ENCODE measurements at regions not wholly inside any gene's neighbourhood (a gene's known extent, or its start where the extent isn't known, plus 50 kb on each side); places are given as distances from the start of the nearest gene placed in this dataset.

GRCh38 chr7:136079066-136079465 lies 101.9 kb upstream of the MTPN start:
- no peaks in the 10 kb centered on the region for H3K27me3 ChIP-seq
- no peaks in the 10 kb centered on the region for H3K4me1 ChIP-seq (ENCODE audit: insufficient read depth)
- no peaks in the 10 kb centered on the region for H4K20me1 ChIP-seq (ENCODE audit: insufficient read depth, poor library complexity, severe bottlenecking)
- no peak overlapping the region for H2AFZ ChIP-seq
- no peak for DNase-seq (ENCODE audit: low spot score)
- H3K9me2 ChIP-seq (replicated peaks; ENCODE audit: insufficient read depth): no peaks in the 10 kb centered on the region
- TF ChIP-seq EZH2 (IDR thresholded peaks at IDR 0.05; ENCODE audit: borderline replicate concordance) (no peak), EZH2phosphoT487 (IDR thresholded peaks at IDR 0.05; ENCODE audit: low read depth, severe bottlenecking, unreplicated experiment) (no peak), CTCF (IDR thresholded peaks at IDR 0.05; ENCODE audit: poor library complexity) (no peak)
- no peaks in the 10 kb centered on the region for H3K9me3 ChIP-seq (ENCODE audit: low read depth)
- H3K4me3 ChIP-seq: no peak overlapping the region
- 81% methylated on average over 1 of the region's 1 CpG for WGBS (ENCODE audit: low lambda C conversion rate, missing lambda C conversion rate)
- no peak overlapping the region for H3K27ac ChIP-seq
- H3K36me3 ChIP-seq (replicated peaks; ENCODE audit: insufficient read depth, low read depth): no peaks in the 10 kb centered on the region
- H3K4me2 ChIP-seq: no peak overlapping the region
- no peaks in the 10 kb centered on the region for H3K79me2 ChIP-seq

- H3K4me1 ChIP-seq (ENCODE audit: insufficient read depth): no peaks in the 10 kb centered on the region
- H3K9me2 ChIP-seq (replicated peaks; ENCODE audit: insufficient read depth): no peaks in the 10 kb centered on the region
- no peaks in the 10 kb centered on the region for H3K79me2 ChIP-seq
- WGBS (ENCODE audit: low lambda C conversion rate, missing lambda C conversion rate): 72% methylated on average over 4 of the region's 4 CpGs
- TF ChIP-seq EZH2phosphoT487 (IDR thresholded peaks at IDR 0.05; ENCODE audit: low read depth, severe bottlenecking, unreplicated experiment): no peak
- no peak for TF ChIP-seq EZH2 (IDR thresholded peaks at IDR 0.05; ENCODE audit: borderline replicate concordance)
- no peak for TF ChIP-seq CTCF (IDR thresholded peaks at IDR 0.05; ENCODE audit: poor library complexity)
- DNase-seq (ENCODE audit: low spot score): no peak
- no peaks in the 10 kb centered on the region for H3K36me3 ChIP-seq (replicated peaks; ENCODE audit: insufficient read depth, low read depth)
- no peak overlapping the region for H3K4me3 ChIP-seq
- H2AFZ ChIP-seq: no peak overlapping the region
- no peak overlapping the region for H3K4me2 ChIP-seq
- no peaks in the 10 kb centered on the region for H3K9me3 ChIP-seq (ENCODE audit: low read depth)
- no peaks in the 10 kb centered on the region for H3K27me3 ChIP-seq
- no peaks in the 10 kb centered on the region for H4K20me1 ChIP-seq (ENCODE audit: insufficient read depth, poor library complexity, severe bottlenecking)
- no peak overlapping the region for H3K27ac ChIP-seq
These were observed 101.5 kb upstream of the MTPN start for GRCh38 chr7:136078630-136079029.

- Histone ChIP-seq H3K27ac (no peak overlapping the region), H3K27me3 (no peaks in the 10 kb centered on the region), H3K9me3 (ENCODE audit: low read depth) (no peaks in the 10 kb centered on the region), H3K4me1 (ENCODE audit: insufficient read depth) (no peaks in the 10 kb centered on the region), H3K4me2 (no peak overlapping the region), H3K4me3 (no peak overlapping the region), H3K79me2 (no peaks in the 10 kb centered on the region), H3K9me2 (replicated peaks; ENCODE audit: insufficient read depth) (no peaks in the 10 kb centered on the region), H2AFZ (no peak overlapping the region), H4K20me1 (ENCODE audit: insufficient read depth, poor library complexity, severe bottlenecking) (no peaks in the 10 kb centered on the region), H3K36me3 (replicated peaks; ENCODE audit: insufficient read depth, low read depth) (no peaks in the 10 kb centered on the region)
- no peak for TF ChIP-seq CTCF (IDR thresholded peaks at IDR 0.05; ENCODE audit: poor library complexity)
- no peak for TF ChIP-seq EZH2phosphoT487 (IDR thresholded peaks at IDR 0.05; ENCODE audit: low read depth, severe bottlenecking, unreplicated experiment)
- TF ChIP-seq EZH2 (IDR thresholded peaks at IDR 0.05; ENCODE audit: borderline replicate concordance): no peak
- no peak for DNase-seq (ENCODE audit: low spot score)
- WGBS (ENCODE audit: low lambda C conversion rate, missing lambda C conversion rate): 89% methylated on average over 2 of the region's 2 CpGs
These were observed 99.8 kb upstream of the MTPN start for GRCh38 chr7:136076954-136077353.

- TF ChIP-seq CTCF (IDR thresholded peaks at IDR 0.05; ENCODE audit: poor library complexity) (no peak), EZH2 (IDR thresholded peaks at IDR 0.05; ENCODE audit: borderline replicate concordance) (no peak), EZH2phosphoT487 (IDR thresholded peaks at IDR 0.05; ENCODE audit: low read depth, severe bottlenecking, unreplicated experiment) (no peak)
- H3K27ac ChIP-seq: no peak overlapping the region
- H3K36me3 ChIP-seq (replicated peaks; ENCODE audit: insufficient read depth, low read depth): no peaks in the 10 kb centered on the region
- H3K4me1 ChIP-seq (ENCODE audit: insufficient read depth): no peaks in the 10 kb centered on the region
- no peaks in the 10 kb centered on the region for H3K9me2 ChIP-seq (replicated peaks; ENCODE audit: insufficient read depth)
- no peak overlapping the region for H2AFZ ChIP-seq
- H3K79me2 ChIP-seq: no peaks in the 10 kb centered on the region
- no peaks in the 10 kb centered on the region for H4K20me1 ChIP-seq (ENCODE audit: insufficient read depth, poor library complexity, severe bottlenecking)
- no peaks in the 10 kb centered on the region for H3K27me3 ChIP-seq
- no peak for DNase-seq (ENCODE audit: low spot score)
- WGBS (ENCODE audit: low lambda C conversion rate, missing lambda C conversion rate): 38% methylated on average over 2 of the region's 2 CpGs
- no peak overlapping the region for H3K4me3 ChIP-seq
- no peaks in the 10 kb centered on the region for H3K9me3 ChIP-seq (ENCODE audit: low read depth)
- no peak overlapping the region for H3K4me2 ChIP-seq
These were observed 97.7 kb upstream of the MTPN start for GRCh38 chr7:136074843-136075242.
